PC-9 (cell line): ENCODE measurements at regions not wholly inside any gene's neighbourhood (a gene's known extent, or its start where the extent isn't known, plus 50 kb on each side); places are given as distances from the start of the nearest gene placed in this dataset.
"Not testable (repeated sequence)": the region's sequence is repeated elsewhere in the genome, so short reads cannot be mapped to it uniquely, and the experiment has no call there.

Experiments
- EZH2 ChIP-seq: fragments of 200-600 bp; sonication (generic); IDR thresholded peaks from 2 replicates; pipeline ENCODE4 v1.8.0; 2017; ENCODE audit warnings: antibody characterized with exemption, low read depth
- TF ChIP-seq, protein P1 (sequence below): fragments of 200-600 bp; sonication (generic); conservative IDR thresholded peaks from 2 replicates; pipeline ENCODE4 v1.6.1; 2017; ENCODE audit warnings: mixed run types, antibody characterized with exemption, mild to moderate bottlenecking, moderate library complexity

DNA sequence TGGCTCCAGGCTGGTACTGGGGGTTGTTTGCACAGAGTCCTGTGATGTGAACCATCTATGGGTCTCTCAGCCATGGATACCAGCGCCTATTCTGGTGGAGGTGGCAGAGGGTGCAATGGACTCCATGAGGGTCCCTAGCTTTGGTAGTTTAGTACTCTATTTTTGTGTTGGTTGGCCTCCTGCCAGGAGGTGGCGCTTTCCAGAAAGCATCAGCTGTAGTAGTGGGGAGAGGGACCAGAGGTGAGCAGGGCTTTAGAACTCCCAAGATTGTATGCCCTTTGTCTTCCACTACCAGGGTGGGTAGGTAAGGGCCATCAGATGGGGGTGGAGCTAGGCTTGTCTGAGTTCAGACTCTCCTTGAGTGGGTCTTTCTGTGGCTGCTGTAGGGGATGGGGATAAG lies 177.6 kb downstream of the TM2D1 start:
- TF ChIP-seq, protein P1, sequence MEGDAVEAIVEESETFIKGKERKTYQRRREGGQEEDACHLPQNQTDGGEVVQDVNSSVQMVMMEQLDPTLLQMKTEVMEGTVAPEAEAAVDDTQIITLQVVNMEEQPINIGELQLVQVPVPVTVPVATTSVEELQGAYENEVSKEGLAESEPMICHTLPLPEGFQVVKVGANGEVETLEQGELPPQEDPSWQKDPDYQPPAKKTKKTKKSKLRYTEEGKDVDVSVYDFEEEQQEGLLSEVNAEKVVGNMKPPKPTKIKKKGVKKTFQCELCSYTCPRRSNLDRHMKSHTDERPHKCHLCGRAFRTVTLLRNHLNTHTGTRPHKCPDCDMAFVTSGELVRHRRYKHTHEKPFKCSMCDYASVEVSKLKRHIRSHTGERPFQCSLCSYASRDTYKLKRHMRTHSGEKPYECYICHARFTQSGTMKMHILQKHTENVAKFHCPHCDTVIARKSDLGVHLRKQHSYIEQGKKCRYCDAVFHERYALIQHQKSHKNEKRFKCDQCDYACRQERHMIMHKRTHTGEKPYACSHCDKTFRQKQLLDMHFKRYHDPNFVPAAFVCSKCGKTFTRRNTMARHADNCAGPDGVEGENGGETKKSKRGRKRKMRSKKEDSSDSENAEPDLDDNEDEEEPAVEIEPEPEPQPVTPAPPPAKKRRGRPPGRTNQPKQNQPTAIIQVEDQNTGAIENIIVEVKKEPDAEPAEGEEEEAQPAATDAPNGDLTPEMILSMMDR, result not testable (repeated sequence)
- not testable (repeated sequence) for TF ChIP-seq EZH2
